Gastroesophageal sphincter (tissue), 4 donors: ENCODE measurements at regions not wholly inside any gene's neighbourhood (a gene's known extent, or its start where the extent isn't known, plus 50 kb on each side); places are given as distances from the start of the nearest gene placed in this dataset.

ENCODE experiments used
- ATAC-seq: fragments of 150-250 bp; one replicate; pipeline ENCODE4 v1.9.1; 2016; ENCODE audit warnings: mild to moderate bottlenecking, moderate library complexity
- H3K27ac ChIP-seq, 4 donors: fragments of 200-600 bp; sonication (generic) in 3 of 4; 1 replicate in 3 of 4; 2 replicates in 1 of 4; pipeline ENCODE4 v1.5.1; 2016 to 2019
- H3K27me3 ChIP-seq: fragments of 200-600 bp; sonication (generic); one replicate; pipeline ENCODE4 v1.5.1; 2019
- H3K36me3 ChIP-seq, 2 donors: fragments of 200-600 bp; sonication (generic); one replicate each; pipeline ENCODE4 v1.5.1; 2019; ENCODE audit warnings: control low read depth in 1 of 2
- H3K4me1 ChIP-seq, 3 donors: fragments of 200-600 bp; sonication (generic); 1 replicate in 2 of 3; 2 replicates in 1 of 3; pipeline ENCODE4 v1.5.1; 2016 to 2019; ENCODE audit warnings: control low read depth in 2 of 3
- H3K4me3 ChIP-seq, 2 donors: fragments of 200-600 bp; sonication (generic); one replicate each; pipeline ENCODE4 v1.5.1; 2019; ENCODE audit warnings: mild to moderate bottlenecking in 1 of 2, moderate library complexity in 1 of 2
- H3K9me3 ChIP-seq, 3 donors: fragments of 200-600 bp; sonication (generic); one replicate each; pipeline ENCODE4 v1.5.1; 2017 to 2019; ENCODE audit warnings: control low read depth in 2 of 3
- EP300 ChIP-seq: sonication (generic); formaldehyde crosslinking; IDR thresholded peaks from one replicate; pipeline ENCODE4 v1.6.1; 2017; ENCODE audit warnings: antibody characterized with exemption, mild to moderate bottlenecking
- POLR2A ChIP-seq, 2 donors: fragments of 450-650 bp; IDR thresholded peaks; one replicate each; pipeline ENCODE4 v1.6.1; 2017; ENCODE audit warnings: antibody characterized with exemption in 2 of 2, mild to moderate bottlenecking in 2 of 2, moderate library complexity in 1 of 2
- POLR2AphosphoS5 ChIP-seq: sonication (generic); formaldehyde crosslinking; IDR thresholded peaks from one replicate; pipeline ENCODE4 v1.6.1; 2017; ENCODE audit warnings: antibody characterized with exemption
- WGBS, 2 donors: methylation state at CpG; one replicate each; pipeline ENCODE4 v1.1.5; 2018; ENCODE audit warnings: low coverage in 1 of 2; 5-methylcytosine and 5-hydroxymethylcytosine counted together
- TF ChIP-seq, protein P1 (sequence below), 4 experiments: fragments of 200-600 bp in 2 of 4; fragments of 450-650 bp in 2 of 4; sonication (generic) in 1 of 4; IDR thresholded peaks; one replicate each; pipeline ENCODE4 v1.5.1; 2017 to 2019; ENCODE audit warnings: antibody characterized with exemption in 4 of 4, mild to moderate bottlenecking in 2 of 4, moderate library complexity in 2 of 4

DNA sequence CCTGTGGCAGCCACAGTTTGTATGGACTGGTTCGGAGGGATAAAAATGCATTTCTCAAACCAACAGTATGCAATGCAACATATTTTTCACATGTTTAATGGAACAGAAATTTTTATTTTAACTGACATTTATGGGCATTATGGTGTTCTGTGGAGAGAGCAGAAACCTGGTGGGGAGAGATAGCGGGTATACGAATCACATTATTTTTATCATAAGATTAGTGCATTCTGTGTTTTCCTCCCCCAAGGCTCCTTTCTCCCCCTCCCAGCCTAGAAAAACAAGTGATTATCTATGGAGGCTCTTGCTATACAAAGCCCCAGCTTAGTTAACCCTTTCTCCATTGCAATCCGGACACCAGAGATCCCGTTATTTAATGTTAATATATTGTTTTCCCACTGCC is 289.8 kb upstream of the PIK3C3 start:
- TF ChIP-seq POLR2AphosphoS5, result no peak
- TF ChIP-seq, protein P1, sequence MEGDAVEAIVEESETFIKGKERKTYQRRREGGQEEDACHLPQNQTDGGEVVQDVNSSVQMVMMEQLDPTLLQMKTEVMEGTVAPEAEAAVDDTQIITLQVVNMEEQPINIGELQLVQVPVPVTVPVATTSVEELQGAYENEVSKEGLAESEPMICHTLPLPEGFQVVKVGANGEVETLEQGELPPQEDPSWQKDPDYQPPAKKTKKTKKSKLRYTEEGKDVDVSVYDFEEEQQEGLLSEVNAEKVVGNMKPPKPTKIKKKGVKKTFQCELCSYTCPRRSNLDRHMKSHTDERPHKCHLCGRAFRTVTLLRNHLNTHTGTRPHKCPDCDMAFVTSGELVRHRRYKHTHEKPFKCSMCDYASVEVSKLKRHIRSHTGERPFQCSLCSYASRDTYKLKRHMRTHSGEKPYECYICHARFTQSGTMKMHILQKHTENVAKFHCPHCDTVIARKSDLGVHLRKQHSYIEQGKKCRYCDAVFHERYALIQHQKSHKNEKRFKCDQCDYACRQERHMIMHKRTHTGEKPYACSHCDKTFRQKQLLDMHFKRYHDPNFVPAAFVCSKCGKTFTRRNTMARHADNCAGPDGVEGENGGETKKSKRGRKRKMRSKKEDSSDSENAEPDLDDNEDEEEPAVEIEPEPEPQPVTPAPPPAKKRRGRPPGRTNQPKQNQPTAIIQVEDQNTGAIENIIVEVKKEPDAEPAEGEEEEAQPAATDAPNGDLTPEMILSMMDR (IDR thresholded peaks at IDR 0.05), result no peak
- TF ChIP-seq POLR2A (IDR thresholded peaks at IDR 0.05), result no peak
- TF ChIP-seq EP300, result no peak
- Histone ChIP-seq H3K9me3 (peaks cover 0 to 7% (median 0%) of the 10 kb centered on the region in 3 donors), H3K4me3 (no peak overlapping the region), H3K27ac (no peak overlapping the region), H3K27me3 (no peaks in the 10 kb centered on the region), H3K4me1 (no peaks in the 10 kb centered on the region), H3K36me3 (no peaks in the 10 kb centered on the region)
- no peak for ATAC-seq
- WGBS, 2 donors, result 81 to 89% methylated on average over 4 to 5 of the region's 5 CpGs

DNA sequence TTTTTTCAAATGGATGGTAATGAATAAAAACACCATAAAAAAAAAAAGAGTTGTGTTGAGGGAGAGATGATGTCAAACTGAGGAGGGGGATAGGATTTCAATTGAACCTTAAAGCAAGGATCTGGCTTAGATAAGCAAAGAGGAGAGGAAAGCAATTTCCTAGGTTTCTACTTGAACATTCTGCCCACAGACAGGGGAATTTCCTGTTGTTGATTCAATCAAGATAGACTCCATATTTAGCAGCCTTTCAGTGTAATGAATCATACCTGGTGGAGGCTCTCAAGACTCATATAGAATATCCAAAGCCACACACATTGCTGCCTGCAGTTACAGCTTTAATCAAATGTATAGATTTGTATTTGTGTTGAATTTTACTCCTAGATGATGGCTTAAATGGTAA is 294.4 kb upstream of the PIK3C3 start:
- H3K27me3 ChIP-seq, result no peaks in the 10 kb centered on the region
- no peak for TF ChIP-seq POLR2A (IDR thresholded peaks at IDR 0.05)
- TF ChIP-seq POLR2AphosphoS5, result no peak
- TF ChIP-seq, protein P1 (IDR thresholded peaks at IDR 0.05), result no peak
- no peak for TF ChIP-seq EP300
- H3K36me3 ChIP-seq, result no peaks in the 10 kb centered on the region
- no peak overlapping the region for H3K27ac ChIP-seq
- no peak overlapping the region for H3K4me3 ChIP-seq
- ATAC-seq, result no peak
- peaks cover 0 to 7% (median 0%) of the 10 kb centered on the region in 3 donors for H3K9me3 ChIP-seq
- H3K4me1 ChIP-seq, result no peaks in the 10 kb centered on the region

DNA sequence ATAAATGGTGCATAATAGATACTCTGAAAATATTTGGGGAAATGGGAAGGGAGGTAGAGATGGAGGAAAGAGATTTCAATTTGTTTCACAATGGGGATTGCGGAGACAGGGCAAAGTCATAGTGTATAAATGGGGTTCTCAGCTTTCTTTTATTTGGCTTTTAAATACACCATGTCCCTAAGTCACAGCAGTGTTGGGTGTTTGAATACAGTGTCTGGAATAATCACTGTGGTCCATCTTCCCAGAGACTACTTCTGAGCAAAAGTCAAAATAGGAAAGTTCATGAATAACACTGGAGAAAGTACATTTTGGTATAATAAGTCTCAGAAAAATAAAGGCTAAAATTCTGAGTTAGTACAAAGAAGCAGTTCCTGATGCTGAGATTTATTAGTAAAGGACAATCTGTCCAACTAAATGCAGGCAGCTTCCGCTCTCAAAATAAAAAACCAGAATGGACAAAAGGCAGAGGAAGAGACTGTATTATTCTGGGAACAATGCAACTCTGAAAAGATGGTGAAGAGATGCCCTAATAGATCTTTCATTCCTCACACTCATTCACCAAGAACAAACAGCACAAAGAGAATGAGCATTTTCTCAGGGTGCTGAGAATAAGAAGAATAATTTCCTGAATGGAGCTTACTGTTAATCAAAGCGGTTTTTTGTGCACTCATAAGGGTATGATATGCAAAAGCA is 295.4 kb upstream of the PIK3C3 start:
- TF ChIP-seq POLR2AphosphoS5 (no peak), EP300 (no peak)
- TF ChIP-seq, protein P1 (IDR thresholded peaks at IDR 0.05), result no peak
- Histone ChIP-seq H3K4me1 (no peaks in the 10 kb centered on the region), H3K36me3 (no peaks in the 10 kb centered on the region), H3K4me3 (no peak overlapping the region), H3K9me3 (peaks cover 0 to 4% (median 0%) of the 10 kb centered on the region in 3 donors), H3K27me3 (no peaks in the 10 kb centered on the region), H3K27ac (no peak overlapping the region)
- WGBS, 2 donors, result 67 to 79% methylated on average over 3 of the region's 3 CpGs
- no peak for ATAC-seq

DNA sequence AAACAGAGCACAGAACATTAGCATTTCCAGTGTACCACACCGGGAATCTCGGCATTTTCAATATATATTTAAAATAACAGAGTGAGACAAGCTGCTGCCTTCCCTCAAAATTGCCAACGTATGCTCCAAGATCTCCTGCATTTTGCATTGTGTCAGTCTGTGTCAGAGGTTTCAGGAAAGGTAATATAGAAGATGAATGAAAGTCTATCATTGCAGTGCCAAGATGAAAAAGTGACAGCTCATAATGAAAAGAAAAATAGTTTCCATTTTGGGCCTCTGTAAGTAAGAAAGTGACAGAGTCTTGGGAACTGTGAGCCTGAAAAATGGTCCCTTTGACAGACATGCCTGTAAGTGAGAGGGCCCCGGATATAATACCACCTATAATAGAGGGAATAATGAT is 297.8 kb upstream of the PIK3C3 start:
- 69 to 75% methylated on average over 4 of the region's 4 CpGs for WGBS, 2 donors
- Histone ChIP-seq H3K9me3 (no peaks in the 10 kb centered on the region), H3K36me3 (no peaks in the 10 kb centered on the region), H3K27ac (no peak overlapping the region), H3K27me3 (no peaks in the 10 kb centered on the region), H3K4me3 (no peak overlapping the region), H3K4me1 (no peaks in the 10 kb centered on the region)
- TF ChIP-seq, protein P1 (IDR thresholded peaks at IDR 0.05), result no peak
- TF ChIP-seq POLR2A (IDR thresholded peaks at IDR 0.05), result no peak
- TF ChIP-seq POLR2AphosphoS5, result no peak
- no peak for TF ChIP-seq EP300
- ATAC-seq, result no peak

DNA sequence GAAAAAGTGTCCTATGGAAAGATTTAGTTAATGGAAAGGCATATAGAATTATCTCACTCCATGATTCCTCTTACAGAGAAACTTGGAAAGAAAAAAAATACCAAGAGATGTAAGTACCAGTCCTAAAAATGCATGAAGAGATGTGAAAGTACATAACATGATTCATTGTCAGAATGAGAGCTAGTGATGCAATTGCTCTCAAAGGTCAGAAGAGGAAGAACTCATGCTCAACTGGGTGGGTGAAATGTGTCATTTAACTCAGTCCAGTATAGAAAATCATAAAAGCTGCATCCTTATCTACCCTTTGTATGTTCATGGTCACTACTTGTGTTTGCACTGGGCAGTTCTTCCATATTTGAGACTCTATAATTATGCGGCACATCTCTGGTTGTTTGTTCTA is 300.0 kb upstream of the PIK3C3 start:
- TF ChIP-seq POLR2A (IDR thresholded peaks at IDR 0.05) (no peak), POLR2AphosphoS5 (no peak), EP300 (no peak)
- TF ChIP-seq, protein P1 (IDR thresholded peaks at IDR 0.05), result no peak
- H3K36me3 ChIP-seq, result no peaks in the 10 kb centered on the region
- WGBS, 2 donors, result 86 to 100% methylated on average over 1 of the region's 1 CpG
- no peaks in the 10 kb centered on the region for H3K4me1 ChIP-seq
- no peaks in the 10 kb centered on the region for H3K27me3 ChIP-seq
- H3K27ac ChIP-seq, result no peak overlapping the region
- no peaks in the 10 kb centered on the region for H3K9me3 ChIP-seq
- H3K4me3 ChIP-seq, result no peak overlapping the region
- ATAC-seq, result no peak
